ENCODE measurements at regions not wholly inside any gene's neighbourhood (a gene's known extent, or its start where the extent isn't known, plus 50 kb on each side); places are given as distances from the start of the nearest gene placed in this dataset.

GRCh38 chr3:174457758-174458157 is 401.4 kb upstream of the NAALADL2 start:
- no peak for TF ChIP-seq CTCF (conservative IDR thresholded peaks at IDR 0.05)
- no peak for TF ChIP-seq ZFX (IDR thresholded peaks at IDR 0.05)
